Pancreas (tissue), 10 donors: ENCODE measurements at regions not wholly inside any gene's neighbourhood (a gene's known extent, or its start where the extent isn't known, plus 50 kb on each side); places are given as distances from the start of the nearest gene placed in this dataset.

Experiments
- ATAC-seq, 4 donors: fragments of 200-7000 bp; cut with Tn5 transposase; one replicate each; pipeline versions ENCODE4 v1.8.0 to v1.9.1; 2020; ENCODE audit warnings: mild to moderate bottlenecking in 4 of 4, moderate library complexity in 4 of 4
- DNase-seq, 6 donors: peaks; one replicate each; pipeline ENCODE4 v3.0.0-alpha.2; 2020
- FAIRE-seq: peaks from 2 replicates; lab custom pipeline; 2012; peaks lifted over from hg19 to GRCh38; lab: Jason Lieb, UNC
- H3K27ac ChIP-seq, 4 donors: fragments of 200-600 bp; sonication (generic); 1 replicate in 3 of 4; 2 replicates in 1 of 4; pipeline versions ENCODE4 v1.5.0 to v1.8.0; 2020
- H3K27me3 ChIP-seq, 4 donors: fragments of 200-600 bp; one replicate each; pipeline ENCODE4 v1.8.0; 2021
- H3K36me3 ChIP-seq, 3 donors: fragments of 200-600 bp; sonication (generic) in 1 of 3; one replicate each; pipeline versions ENCODE4 v1.5.0 to v1.8.0; 2020 to 2021
- H3K4me1 ChIP-seq, 3 donors: fragments of 200-600 bp; one replicate each; pipeline ENCODE4 v1.8.0; 2021
- H3K4me3 ChIP-seq, 4 donors: fragments of 200-600 bp; sonication (generic) in 2 of 4; one replicate each; pipeline versions ENCODE4 v1.5.0 to v1.8.0; 2020 to 2021
- H3K9me3 ChIP-seq, 4 donors: fragments of 200-600 bp; one replicate each; pipeline ENCODE4 v1.8.0; 2021
- WGBS, 2 donors: extraction: QIAGEN DNeasy Blood & Tissue Kit; methylation state at CpG; one replicate each; pipeline ENCODE4 v1.1.7; 2013; 5-methylcytosine and 5-hydroxymethylcytosine counted together
- intact Hi-C, 3 donors: fragments of 100-400 bp; cut with DNase I; formaldehyde crosslinking; loops; one replicate each; pipeline versions ENCODE4 v1.11.1 to v1.14.2; 2022
- TF ChIP-seq, protein P1 (sequence below), 4 donors: fragments of 200-600 bp; sonication (generic) in 3 of 4; IDR thresholded peaks; one replicate each; pipeline versions ENCODE4 v1.5.0 to v1.8.0; 2021; ENCODE audit warnings: antibody characterized with exemption in 4 of 4
- donor health status: healthy with polysubstance abuse.
- donor health status: DM: no; HTN: no; CAD: no; lungs with moderate emphysema.
- donor health status: DM: no; HTN: no; CAD: no.
- donor health status: control.
- donor health status: control.
- donor health status: Bipolar disorder and iron deficiency.
- donor health status: DM: yes; HTN: yes; CAD: no.
- donor health status: DM: no; HTN: no; CAD: no.
- donor health status: DM: no; HTN: no; CAD: no.
- donor health status: DM: yes; HTN: yes; CAD: no.

GRCh38 chr14:98867146-98867545 lies 404.9 kb downstream of the BCL11B start:
- Histone ChIP-seq H3K36me3 (no peaks in the 10 kb centered on the region), H3K27ac (no peak overlapping the region), H3K4me3 (no peak overlapping the region), H3K9me3 (no peaks in the 10 kb centered on the region), H3K4me1 (no peaks in the 10 kb centered on the region), H3K27me3 (no peaks in the 10 kb centered on the region)
- DNase-seq (no peak), FAIRE-seq (no peak), ATAC-seq (no peak)
- TF ChIP-seq, protein P1, sequence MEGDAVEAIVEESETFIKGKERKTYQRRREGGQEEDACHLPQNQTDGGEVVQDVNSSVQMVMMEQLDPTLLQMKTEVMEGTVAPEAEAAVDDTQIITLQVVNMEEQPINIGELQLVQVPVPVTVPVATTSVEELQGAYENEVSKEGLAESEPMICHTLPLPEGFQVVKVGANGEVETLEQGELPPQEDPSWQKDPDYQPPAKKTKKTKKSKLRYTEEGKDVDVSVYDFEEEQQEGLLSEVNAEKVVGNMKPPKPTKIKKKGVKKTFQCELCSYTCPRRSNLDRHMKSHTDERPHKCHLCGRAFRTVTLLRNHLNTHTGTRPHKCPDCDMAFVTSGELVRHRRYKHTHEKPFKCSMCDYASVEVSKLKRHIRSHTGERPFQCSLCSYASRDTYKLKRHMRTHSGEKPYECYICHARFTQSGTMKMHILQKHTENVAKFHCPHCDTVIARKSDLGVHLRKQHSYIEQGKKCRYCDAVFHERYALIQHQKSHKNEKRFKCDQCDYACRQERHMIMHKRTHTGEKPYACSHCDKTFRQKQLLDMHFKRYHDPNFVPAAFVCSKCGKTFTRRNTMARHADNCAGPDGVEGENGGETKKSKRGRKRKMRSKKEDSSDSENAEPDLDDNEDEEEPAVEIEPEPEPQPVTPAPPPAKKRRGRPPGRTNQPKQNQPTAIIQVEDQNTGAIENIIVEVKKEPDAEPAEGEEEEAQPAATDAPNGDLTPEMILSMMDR (IDR thresholded peaks at IDR 0.05) = no peak
- intact Hi-C loops = no loop called here
- WGBS, 2 donors = 77 to 86% methylated on average over 6 of the region's 6 CpGs

DNA sequence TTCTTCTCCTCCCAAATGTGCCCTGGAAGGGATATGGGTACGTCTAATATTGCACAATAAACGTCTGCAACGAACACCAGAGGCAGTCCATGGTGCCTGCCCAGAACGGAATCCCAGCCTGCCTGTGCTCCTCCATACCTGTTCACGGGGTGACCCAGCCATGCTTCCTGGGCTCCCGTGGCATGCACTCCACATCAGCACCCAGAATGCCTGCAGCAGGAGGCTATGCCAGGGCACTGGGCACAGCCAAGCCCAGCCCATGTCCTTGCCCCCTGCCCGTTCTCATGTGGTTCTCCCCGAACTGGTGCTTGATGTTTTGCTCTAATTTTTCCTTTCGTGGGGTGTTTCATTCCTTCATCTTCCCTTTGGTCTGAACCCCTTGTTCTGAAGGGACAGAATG lies 404.3 kb downstream of the BCL11B start:
- no peak for DNase-seq
- no peaks in the 10 kb centered on the region for H3K27me3 ChIP-seq
- no peaks in the 10 kb centered on the region for H3K4me1 ChIP-seq
- WGBS, 2 donors = 71 to 78% methylated on average over 9 of the region's 9 CpGs
- no peak overlapping the region for H3K4me3 ChIP-seq
- H3K27ac ChIP-seq = no peak overlapping the region
- no peak for FAIRE-seq
- intact Hi-C loops = no loop called here
- no peak for ATAC-seq
- no peaks in the 10 kb centered on the region for H3K9me3 ChIP-seq
- H3K36me3 ChIP-seq = no peaks in the 10 kb centered on the region
- TF ChIP-seq, protein P1 (IDR thresholded peaks at IDR 0.05) = no peak

DNA sequence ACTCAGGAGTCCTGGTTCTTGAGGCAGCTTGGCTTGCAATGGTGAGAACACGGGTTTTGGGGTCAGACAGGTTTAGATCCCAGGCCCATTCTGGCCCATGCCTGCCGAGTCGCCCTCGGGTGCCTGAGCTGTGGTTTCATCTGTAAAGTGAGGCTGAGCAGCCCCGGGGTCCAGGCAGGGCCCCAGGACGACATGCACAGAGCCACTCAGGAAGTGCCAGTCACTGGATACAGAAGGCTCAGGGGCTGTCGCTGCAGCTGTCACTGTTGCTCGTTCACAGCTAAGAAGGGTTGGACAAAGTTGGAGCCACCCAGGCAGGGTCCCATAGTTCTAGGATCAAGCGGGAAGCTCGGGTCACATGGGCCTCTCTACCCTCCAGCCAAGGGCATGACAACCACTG lies 403.1 kb downstream of the BCL11B start:
- Histone ChIP-seq H3K9me3 (no peaks in the 10 kb centered on the region), H3K27ac (no peak overlapping the region), H3K36me3 (no peaks in the 10 kb centered on the region), H3K4me1 (no peaks in the 10 kb centered on the region), H3K4me3 (no peak overlapping the region), H3K27me3 (no peaks in the 10 kb centered on the region)
- 69 to 79% methylated on average over 10 of the region's 10 CpGs for WGBS, 2 donors
- intact Hi-C loops = no loop called here
- FAIRE-seq (no peak), ATAC-seq (no peak), DNase-seq (no peak)
- TF ChIP-seq, protein P1 (IDR thresholded peaks at IDR 0.05) = no peak

DNA sequence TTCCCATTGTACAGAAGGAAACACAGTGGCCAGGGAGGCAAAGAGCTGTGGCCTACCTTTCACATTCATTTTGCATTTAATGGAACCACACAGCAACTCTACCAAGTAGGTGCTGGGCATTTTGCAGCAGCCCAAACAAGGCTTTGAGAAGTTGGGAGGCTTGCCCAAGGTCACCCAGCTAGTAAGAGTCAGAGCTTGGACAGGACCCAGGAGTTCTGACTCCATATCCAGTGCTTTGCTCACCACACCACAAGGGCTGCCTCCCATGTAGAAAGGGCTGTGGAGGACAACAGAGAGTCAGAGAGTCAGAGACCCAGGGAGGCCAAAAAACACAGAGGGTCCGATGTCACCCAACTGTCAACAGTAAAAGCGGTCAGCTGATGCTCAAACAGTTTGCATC lies 400.2 kb downstream of the BCL11B start:
- TF ChIP-seq, protein P1 (IDR thresholded peaks at IDR 0.05) = no peak
- intact Hi-C loops = no loop called here
- no peak overlapping the region for H3K27ac ChIP-seq
- H3K4me1 ChIP-seq = no peaks in the 10 kb centered on the region
- peak in 3 of 6 donors; percentile 14 to 56 (median 40) for DNase-seq
- WGBS, 2 donors = 87 to 93% methylated on average over 2 of the region's 2 CpGs
- no peaks in the 10 kb centered on the region for H3K27me3 ChIP-seq
- H3K9me3 ChIP-seq = no peaks in the 10 kb centered on the region
- no peak overlapping the region for H3K4me3 ChIP-seq
- peak; percentile 31 to 61 (median 44) for ATAC-seq
- H3K36me3 ChIP-seq = no peaks in the 10 kb centered on the region
- no peak for FAIRE-seq

DNA sequence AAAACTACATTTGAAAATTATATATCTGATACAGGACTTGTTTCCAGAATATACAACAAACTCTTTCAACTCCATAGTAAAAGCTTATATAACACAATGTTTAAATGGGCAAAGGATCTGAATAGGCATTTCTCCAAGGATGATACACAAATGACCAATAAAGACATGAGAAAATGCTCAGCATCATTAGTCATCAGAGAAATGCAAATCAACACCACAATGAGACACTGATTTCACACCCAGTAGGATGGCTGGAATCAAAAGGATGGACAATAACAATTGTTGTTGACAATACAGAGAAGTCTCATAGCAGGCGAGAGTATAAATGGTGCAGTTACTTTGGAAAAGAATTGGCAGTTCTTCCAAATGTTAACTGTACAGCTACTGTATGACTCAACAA lies 394.9 kb downstream of the BCL11B start:
- H3K9me3 ChIP-seq = no peaks in the 10 kb centered on the region
- WGBS, 2 donors = 54 to 82% methylated on average over 1 of the region's 1 CpG
- no peak for FAIRE-seq
- ATAC-seq = no peak
- no peak for DNase-seq
- H3K27me3 ChIP-seq = no peaks in the 10 kb centered on the region
- H3K4me3 ChIP-seq = no peak overlapping the region
- no peak overlapping the region for H3K27ac ChIP-seq
- TF ChIP-seq, protein P1 (IDR thresholded peaks at IDR 0.05) = no peak
- H3K36me3 ChIP-seq = no peaks in the 10 kb centered on the region
- intact Hi-C loops = no loop called here
- H3K4me1 ChIP-seq = no peaks in the 10 kb centered on the region
